ENCODE measurements at regions not wholly inside any gene's neighbourhood (a gene's known extent, or its start where the extent isn't known, plus 50 kb on each side); places are given as distances from the start of the nearest gene placed in this dataset.

- no peaks in the 10 kb centered on the region for H3K9me3 ChIP-seq (replicated peaks; ENCODE audit: control insufficient read depth, low read depth, low read length)
- H3K27me3 ChIP-seq (ENCODE audit: control insufficient read depth, insufficient read depth, low read length) = no peaks in the 10 kb centered on the region
- H3K4me3 ChIP-seq (ENCODE audit: low read length) = no peak overlapping the region
- no peaks in the 10 kb centered on the region for H3K4me1 ChIP-seq (ENCODE audit: control insufficient read depth, insufficient read depth, low read length)
- no peaks in the 10 kb centered on the region for H3K36me3 ChIP-seq (ENCODE audit: control insufficient read depth, insufficient read depth, low read length)
- WGBS (ENCODE audit: insufficient coverage) = 97% methylated on average over 4 of the region's 4 CpGs
- H3K27ac ChIP-seq (ENCODE audit: low read length) = no peak overlapping the region
- DNase-seq = no peak
These were observed 484.8 kb upstream of the ANKRD30A start for GRCh38 chr10:36640626-36641025.

GRCh38 chr10:36638462-36639155 lies 486.8 kb upstream of the ANKRD30A start:
- no peaks in the 10 kb centered on the region for H3K27me3 ChIP-seq (ENCODE audit: control insufficient read depth, insufficient read depth, low read length)
- H3K36me3 ChIP-seq (ENCODE audit: control insufficient read depth, insufficient read depth, low read length) = no peaks in the 10 kb centered on the region
- H3K9me3 ChIP-seq (replicated peaks; ENCODE audit: control insufficient read depth, low read depth, low read length) = no peaks in the 10 kb centered on the region
- WGBS (ENCODE audit: insufficient coverage) = 100% methylated on average over 1 of the region's 3 CpGs
- H3K4me3 ChIP-seq (ENCODE audit: low read length) = no peak overlapping the region
- no peaks in the 10 kb centered on the region for H3K4me1 ChIP-seq (ENCODE audit: control insufficient read depth, insufficient read depth, low read length)
- H3K27ac ChIP-seq (ENCODE audit: low read length) = no peak overlapping the region
- DNase-seq = no peak

DNA sequence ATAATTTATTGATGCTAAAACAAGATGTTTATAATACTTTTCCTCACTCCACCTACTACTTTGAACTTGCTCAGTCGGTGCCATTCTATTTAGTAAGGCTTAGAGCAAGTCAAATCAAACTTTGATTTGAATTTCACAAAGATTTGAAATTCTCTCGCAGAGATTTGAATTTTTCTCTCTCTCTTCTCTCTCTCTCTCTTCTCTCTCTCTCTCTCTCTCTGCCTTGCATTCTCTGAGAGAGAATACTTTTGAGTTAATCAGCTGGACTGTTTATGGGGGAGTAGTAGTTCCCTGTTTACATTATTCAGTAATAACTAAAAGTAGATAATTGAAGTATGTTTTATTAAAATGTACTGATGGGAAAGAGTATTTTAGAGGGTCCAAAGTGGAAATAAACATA lies 488.5 kb upstream of the ANKRD30A start:
- Histone ChIP-seq H3K36me3 (ENCODE audit: control insufficient read depth, insufficient read depth, low read length) (no peaks in the 10 kb centered on the region), H3K27ac (ENCODE audit: low read length) (no peak overlapping the region), H3K4me3 (ENCODE audit: low read length) (no peak overlapping the region), H3K9me3 (replicated peaks; ENCODE audit: control insufficient read depth, low read depth, low read length) (no peaks in the 10 kb centered on the region), H3K4me1 (ENCODE audit: control insufficient read depth, insufficient read depth, low read length) (no peaks in the 10 kb centered on the region), H3K27me3 (ENCODE audit: control insufficient read depth, insufficient read depth, low read length) (no peaks in the 10 kb centered on the region)
- WGBS (ENCODE audit: insufficient coverage) = no CpG with 5 or more reads among the region's 2 CpGs
- no peak for DNase-seq

DNA sequence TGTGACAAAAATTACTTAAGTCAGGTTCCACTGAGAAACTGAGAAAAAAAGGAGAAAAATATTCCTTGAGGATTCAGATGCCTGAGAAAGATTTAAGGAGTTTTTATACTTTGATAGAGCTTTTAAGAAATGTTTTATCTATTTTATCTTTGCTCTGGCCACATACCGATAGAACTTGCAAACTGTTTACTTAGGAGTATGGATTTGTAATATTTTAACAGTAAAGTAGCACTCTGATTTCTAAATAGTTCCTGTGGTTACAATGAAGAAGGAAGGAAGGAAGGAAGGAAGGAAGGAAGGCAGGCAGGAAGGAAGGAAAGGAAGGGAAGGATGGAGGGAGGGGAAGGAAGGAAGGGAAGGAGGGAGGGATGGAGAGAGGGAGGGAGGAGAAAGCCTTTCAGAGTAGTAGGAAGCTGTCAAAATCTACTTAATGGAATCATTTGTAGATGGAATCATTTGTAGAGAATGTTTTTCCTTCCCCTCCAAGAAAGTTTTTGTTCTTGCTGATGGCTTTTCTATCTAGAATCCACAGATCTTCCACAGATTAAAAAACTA lies 489.0 kb upstream of the ANKRD30A start:
- H3K36me3 ChIP-seq (ENCODE audit: control insufficient read depth, insufficient read depth, low read length) = no peaks in the 10 kb centered on the region

GRCh38 chr10:36634916-36635315 lies 490.5 kb upstream of the ANKRD30A start:
- H3K9me3 ChIP-seq (replicated peaks; ENCODE audit: control insufficient read depth, low read depth, low read length) = no peaks in the 10 kb centered on the region
- H3K36me3 ChIP-seq (ENCODE audit: control insufficient read depth, insufficient read depth, low read length) = no peaks in the 10 kb centered on the region
- no peaks in the 10 kb centered on the region for H3K4me1 ChIP-seq (ENCODE audit: control insufficient read depth, insufficient read depth, low read length)
- H3K4me3 ChIP-seq (ENCODE audit: low read length) = no peak overlapping the region
- no peak overlapping the region for H3K27ac ChIP-seq (ENCODE audit: low read length)
- no peak for DNase-seq
- H3K27me3 ChIP-seq (ENCODE audit: control insufficient read depth, insufficient read depth, low read length) = no peaks in the 10 kb centered on the region
- no CpG with 5 or more reads among the region's 4 CpGs for WGBS (ENCODE audit: insufficient coverage)

More for the DNA sequence above, 489.0 kb upstream of the ANKRD30A start:
- no peak for DNase-seq
- Histone ChIP-seq H3K4me1 (ENCODE audit: control insufficient read depth, insufficient read depth, low read length) (no peaks in the 10 kb centered on the region), H3K27ac (ENCODE audit: low read length) (no peak overlapping the region), H3K4me3 (ENCODE audit: low read length) (no peak overlapping the region), H3K9me3 (replicated peaks; ENCODE audit: control insufficient read depth, low read depth, low read length) (no peaks in the 10 kb centered on the region), H3K27me3 (ENCODE audit: control insufficient read depth, insufficient read depth, low read length) (no peaks in the 10 kb centered on the region)
- no CpG with 5 or more reads among the region's 1 CpG for WGBS (ENCODE audit: insufficient coverage)

DNA sequence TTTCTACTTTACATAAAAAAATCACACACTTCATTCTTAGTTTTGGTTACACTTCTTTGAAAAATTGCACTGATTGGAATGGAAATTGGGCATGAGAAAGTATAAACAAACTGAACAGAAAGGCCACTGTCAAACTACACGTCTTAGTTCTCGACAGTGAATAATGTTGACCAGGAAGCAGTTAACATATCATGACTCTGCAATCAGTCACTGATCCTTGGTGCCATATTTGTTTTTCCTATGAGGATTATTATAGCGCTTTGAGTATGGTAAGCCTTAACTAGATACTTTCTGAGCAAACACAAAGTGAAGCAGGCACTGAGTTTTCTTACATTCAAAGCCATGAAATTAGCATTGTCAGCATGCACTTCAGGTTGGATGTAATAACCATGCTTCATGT lies 495.1 kb upstream of the ANKRD30A start:
- no peaks in the 10 kb centered on the region for H3K36me3 ChIP-seq (ENCODE audit: control insufficient read depth, insufficient read depth, low read length)
- no peak for DNase-seq

DNA sequence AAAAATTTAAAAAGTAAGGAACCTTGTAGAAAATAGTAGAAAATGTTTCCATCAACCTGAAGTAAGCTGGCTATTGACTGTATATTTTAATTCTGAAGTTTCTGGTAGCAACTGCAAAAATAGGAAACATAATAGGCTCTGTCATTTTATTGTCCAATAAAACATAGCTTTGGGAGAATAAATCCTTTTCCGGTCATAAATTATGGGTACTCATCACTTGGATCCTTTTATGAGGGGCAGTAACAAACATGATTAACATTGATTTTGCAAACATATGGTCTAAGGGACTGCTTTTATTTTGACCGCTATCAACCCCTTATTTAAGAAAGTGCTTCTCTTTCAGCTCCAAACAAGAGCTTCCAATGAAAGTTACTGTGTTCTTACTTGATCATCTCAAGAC lies 495.9 kb upstream of the ANKRD30A start:
- H3K27me3 ChIP-seq (ENCODE audit: control insufficient read depth, insufficient read depth, low read length) = no peaks in the 10 kb centered on the region
- DNase-seq = no peak

More for the DNA sequence above, 495.1 kb upstream of the ANKRD30A start:
- no peaks in the 10 kb centered on the region for H3K27me3 ChIP-seq (ENCODE audit: control insufficient read depth, insufficient read depth, low read length)
- H3K4me3 ChIP-seq (ENCODE audit: low read length) = no peak overlapping the region
- H3K27ac ChIP-seq (ENCODE audit: low read length) = no peak overlapping the region
- H3K9me3 ChIP-seq (replicated peaks; ENCODE audit: control insufficient read depth, low read depth, low read length) = no peaks in the 10 kb centered on the region
- WGBS (ENCODE audit: insufficient coverage) = no CpG with 5 or more reads among the region's 3 CpGs
- H3K4me1 ChIP-seq (ENCODE audit: control insufficient read depth, insufficient read depth, low read length) = no peaks in the 10 kb centered on the region

DNA sequence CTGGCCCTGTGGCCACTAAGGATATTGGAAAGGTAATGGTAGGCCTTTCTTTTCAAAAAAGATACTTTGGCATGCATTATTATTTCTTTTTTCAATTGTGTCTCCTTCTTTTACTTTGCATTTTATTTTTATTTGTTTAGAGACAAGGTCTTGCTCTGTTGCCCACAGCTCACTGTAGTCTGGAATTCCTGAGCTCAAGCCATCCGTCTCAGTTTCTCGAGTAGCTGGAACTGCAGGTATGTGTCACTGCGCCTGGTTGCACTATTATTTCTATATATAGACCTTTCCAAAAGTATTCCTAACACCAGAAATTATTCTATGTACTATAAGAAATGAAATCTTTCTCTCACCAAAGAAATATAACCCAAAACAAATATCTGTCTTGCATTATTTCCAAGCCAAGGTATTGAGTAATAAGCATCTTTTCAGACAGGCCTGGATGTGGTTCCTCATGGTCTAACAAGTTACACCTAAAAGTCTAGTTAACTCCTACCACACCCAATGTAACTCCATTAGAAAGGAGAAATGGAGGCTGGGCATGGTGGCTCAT lies 500.8 kb upstream of the ANKRD30A start:
- WGBS (ENCODE audit: insufficient coverage) = no CpG with 5 or more reads among the region's 3 CpGs
- Histone ChIP-seq H3K36me3 (ENCODE audit: control insufficient read depth, insufficient read depth, low read length) (no peaks in the 10 kb centered on the region), H3K9me3 (replicated peaks; ENCODE audit: control insufficient read depth, low read depth, low read length) (no peaks in the 10 kb centered on the region), H3K4me1 (ENCODE audit: control insufficient read depth, insufficient read depth, low read length) (no peaks in the 10 kb centered on the region), H3K4me3 (ENCODE audit: low read length) (no peak overlapping the region), H3K27me3 (ENCODE audit: control insufficient read depth, insufficient read depth, low read length) (no peaks in the 10 kb centered on the region), H3K27ac (ENCODE audit: low read length) (no peak overlapping the region)
- DNase-seq = no peak

More for the DNA sequence above, 495.9 kb upstream of the ANKRD30A start:
- H3K36me3 ChIP-seq (ENCODE audit: control insufficient read depth, insufficient read depth, low read length) = no peaks in the 10 kb centered on the region
- no peaks in the 10 kb centered on the region for H3K9me3 ChIP-seq (replicated peaks; ENCODE audit: control insufficient read depth, low read depth, low read length)
- H3K27ac ChIP-seq (ENCODE audit: low read length) = no peak overlapping the region
- no CpG with 5 or more reads among the region's 2 CpGs for WGBS (ENCODE audit: insufficient coverage)
- no peaks in the 10 kb centered on the region for H3K4me1 ChIP-seq (ENCODE audit: control insufficient read depth, insufficient read depth, low read length)
- H3K4me3 ChIP-seq (ENCODE audit: low read length) = no peak overlapping the region

- no peaks in the 10 kb centered on the region for H3K9me3 ChIP-seq (replicated peaks; ENCODE audit: control insufficient read depth, low read depth, low read length)
- WGBS (ENCODE audit: insufficient coverage) = no CpG with 5 or more reads among the region's 2 CpGs
- H3K4me3 ChIP-seq (ENCODE audit: low read length) = no peak overlapping the region
These were observed 504.1 kb upstream of the ANKRD30A start for GRCh38 chr10:36621346-36621745.

GRCh38 chr10:36612436-36612835 lies 513.0 kb upstream of the ANKRD30A start:
- no peaks in the 10 kb centered on the region for H3K36me3 ChIP-seq (ENCODE audit: control insufficient read depth, insufficient read depth, low read length)
- no peak for DNase-seq
- H3K9me3 ChIP-seq (replicated peaks; ENCODE audit: control insufficient read depth, low read depth, low read length) = no peaks in the 10 kb centered on the region
- no peak overlapping the region for H3K4me3 ChIP-seq (ENCODE audit: low read length)
- no peaks in the 10 kb centered on the region for H3K27me3 ChIP-seq (ENCODE audit: control insufficient read depth, insufficient read depth, low read length)
- no peaks in the 10 kb centered on the region for H3K4me1 ChIP-seq (ENCODE audit: control insufficient read depth, insufficient read depth, low read length)
- no peak overlapping the region for H3K27ac ChIP-seq (ENCODE audit: low read length)
- 100% methylated on average over 1 of the region's 4 CpGs for WGBS (ENCODE audit: insufficient coverage)

More at GRCh38 chr10:36621346-36621745, 504.1 kb upstream of the ANKRD30A start:
- DNase-seq = no peak
- Histone ChIP-seq H3K4me1 (ENCODE audit: control insufficient read depth, insufficient read depth, low read length) (no peaks in the 10 kb centered on the region), H3K36me3 (ENCODE audit: control insufficient read depth, insufficient read depth, low read length) (no peaks in the 10 kb centered on the region), H3K27ac (ENCODE audit: low read length) (no peak overlapping the region), H3K27me3 (ENCODE audit: control insufficient read depth, insufficient read depth, low read length) (no peaks in the 10 kb centered on the region)

All from muscle of leg (tissue), 3 donors.